GM19239 (cell line): ENCODE measurements at regions not wholly inside any gene's neighbourhood (a gene's known extent, or its start where the extent isn't known, plus 50 kb on each side); places are given as distances from the start of the nearest gene placed in this dataset.

Source experiments
- DNase-seq: peaks from one replicate; pipeline ENCODE4 v3.0.0; 2011; ENCODE audit warnings: low spot score; ENCODE audit not compliant: insufficient read length
- FAIRE-seq: peaks from 2 replicates; lab custom pipeline; 2011; peaks lifted over from hg19 to GRCh38; lab: Jason Lieb, UNC

GRCh38 chr1:29641921-29642320 is 405.6 kb downstream of the PTPRU start:
- DNase-seq: no peak
- no peak for FAIRE-seq

DNA sequence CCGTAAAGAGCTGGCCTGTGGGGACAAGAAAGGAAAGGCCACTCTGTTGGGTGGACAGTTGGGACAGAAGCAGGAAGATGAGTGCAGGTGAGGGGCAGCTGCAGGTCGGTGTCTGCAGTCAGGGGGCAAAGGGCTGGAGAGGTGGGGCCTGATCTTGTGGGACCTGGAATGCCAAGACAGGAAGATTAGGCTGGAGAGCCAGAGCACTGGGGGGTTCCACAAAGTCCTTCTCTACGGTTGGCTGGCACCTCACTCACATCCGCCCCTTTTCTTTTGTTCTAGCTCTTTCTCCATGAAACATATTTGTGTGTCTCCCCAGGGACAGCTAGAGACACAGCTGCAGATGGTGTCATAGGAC is 404.1 kb downstream of the PTPRU start:
- no peak for FAIRE-seq
- no peak for DNase-seq

DNA sequence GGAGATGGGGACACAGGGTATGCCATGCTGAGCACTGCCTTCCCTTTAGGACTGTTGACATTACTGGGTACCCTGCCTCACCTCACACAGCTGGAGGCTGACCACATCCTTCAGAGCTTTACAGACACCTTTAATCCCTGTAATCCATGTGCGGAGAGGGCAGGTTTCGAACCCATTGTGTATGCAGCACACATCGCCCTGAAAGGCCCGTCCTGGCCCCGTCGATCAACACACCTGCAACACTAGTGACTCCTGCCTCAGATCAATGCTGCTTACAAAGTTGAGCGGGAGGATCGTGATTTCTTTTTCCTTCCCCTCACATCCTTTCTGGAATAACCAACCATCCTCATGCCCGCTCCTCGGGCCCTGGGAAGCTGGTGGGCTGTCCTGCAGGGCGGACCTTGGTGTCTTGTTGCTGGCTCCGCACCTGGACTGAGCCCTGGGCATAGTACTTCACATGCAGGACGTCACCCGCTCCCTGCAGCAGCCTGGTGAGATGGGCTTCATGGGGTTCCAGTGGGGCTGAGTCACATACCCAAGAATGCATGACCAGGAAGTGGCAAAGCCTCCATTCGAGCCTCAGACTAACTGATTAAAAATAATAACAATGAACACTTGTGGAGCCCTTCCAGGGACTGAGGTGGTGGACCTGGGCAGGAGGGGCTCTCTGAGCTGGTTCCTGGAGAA is 403.6 kb downstream of the PTPRU start:
- DNase-seq (no peak), FAIRE-seq (no peak)

- no peak for FAIRE-seq
- DNase-seq: no peak
Observed at GRCh38 chr1:29639156-29639736, 402.9 kb downstream of the PTPRU start.

GRCh38 chr1:29638281-29638680 is 402.0 kb downstream of the PTPRU start:
- no peak for DNase-seq

GRCh38 chr1:29636936-29637335 is 400.6 kb downstream of the PTPRU start:
- no peak for FAIRE-seq
- DNase-seq: no peak

More at GRCh38 chr1:29638281-29638680, 402.0 kb downstream of the PTPRU start:
- no peak for FAIRE-seq

DNA sequence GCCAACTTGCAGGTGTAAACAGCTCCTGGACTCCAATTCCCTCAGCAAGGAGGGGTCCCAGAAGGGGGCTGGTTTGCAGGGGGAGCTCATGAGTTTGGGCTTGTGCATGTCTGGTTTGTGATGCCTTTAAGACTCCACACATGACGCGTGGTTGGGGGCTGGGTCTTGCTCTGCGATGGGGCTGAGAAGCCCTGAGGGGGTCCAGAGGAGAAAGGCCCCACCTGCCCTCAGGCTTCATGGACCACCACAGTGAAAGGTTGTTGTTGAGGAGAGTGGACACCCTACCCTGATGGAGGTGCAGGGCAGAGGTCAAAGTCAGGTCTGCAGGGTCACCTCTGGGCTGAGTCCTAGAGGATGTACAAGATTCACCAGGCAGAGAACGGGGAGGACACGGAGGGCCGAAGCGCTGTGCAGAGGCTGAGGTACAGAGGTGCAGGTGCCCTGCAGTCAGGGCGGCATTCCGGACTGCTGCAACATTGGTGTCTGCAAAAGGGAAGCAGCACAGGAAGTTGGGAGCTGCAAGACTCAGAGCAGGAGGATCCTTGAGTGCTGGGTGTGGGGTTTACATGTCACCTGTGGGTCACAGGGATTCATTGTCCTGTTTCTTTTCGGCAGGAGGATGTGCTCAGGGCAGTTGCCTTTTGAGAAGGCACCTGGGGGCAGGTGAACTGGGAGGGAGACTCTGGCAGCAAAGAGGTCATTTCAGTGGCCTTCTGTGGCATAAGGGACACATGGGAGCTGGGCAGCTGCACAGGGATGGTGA is 399.4 kb downstream of the PTPRU start:
- FAIRE-seq (no peak), DNase-seq (no peak)

DNA sequence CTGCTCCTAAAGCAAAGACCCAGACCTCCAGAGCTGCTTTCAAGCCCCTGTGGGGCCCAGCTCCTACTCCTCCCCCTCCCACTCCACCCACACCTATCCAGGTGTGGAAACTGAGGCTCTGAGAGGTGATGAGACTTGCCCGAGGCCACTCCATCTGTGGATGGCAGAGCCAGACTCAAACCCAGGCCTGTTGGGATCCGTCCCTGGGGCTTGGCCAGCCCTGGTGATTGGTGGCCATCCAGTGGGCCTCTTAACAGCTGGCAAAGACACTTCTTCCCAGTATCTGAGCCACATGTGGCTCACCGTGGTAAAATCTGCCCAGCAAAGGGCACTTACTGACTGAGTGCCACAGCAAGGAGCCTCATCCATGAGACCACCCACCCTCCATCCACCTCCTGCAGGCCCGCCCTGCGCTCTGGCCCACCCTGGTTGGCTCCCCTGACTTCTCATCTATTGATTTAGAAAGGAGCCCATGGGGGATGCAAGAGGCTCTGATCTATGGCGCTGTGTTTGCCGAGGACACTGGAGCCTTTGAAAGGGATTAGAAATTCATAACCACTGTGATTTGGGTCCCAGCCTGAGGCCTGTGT is 398.5 kb downstream of the PTPRU start:
- no peak for DNase-seq
- no peak for FAIRE-seq

DNA sequence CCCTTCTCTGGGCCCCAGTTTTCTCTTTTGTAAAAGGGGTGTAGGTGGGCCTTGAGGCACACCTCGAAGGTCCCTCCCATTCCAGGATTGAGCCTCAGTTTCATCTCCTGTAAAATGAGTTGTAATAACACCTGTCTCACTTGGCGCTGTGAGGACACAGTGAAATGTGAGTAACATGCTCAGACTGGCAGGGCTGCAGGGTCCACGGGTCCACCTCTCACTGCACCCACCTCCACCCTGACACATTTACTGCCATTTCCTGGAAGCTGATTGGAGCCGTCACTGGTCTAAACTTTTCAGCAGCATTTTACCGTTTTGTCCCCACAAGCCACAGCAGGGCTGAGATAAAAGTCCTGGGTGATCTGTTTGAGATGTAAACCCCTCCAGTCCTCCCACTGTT is 398.0 kb downstream of the PTPRU start:
- DNase-seq (no peak), FAIRE-seq (no peak)

- no peak for DNase-seq
- no peak for FAIRE-seq
Observed at GRCh38 chr1:29633771-29634170, 397.4 kb downstream of the PTPRU start.

GRCh38 chr1:29632806-29633615 is 396.7 kb downstream of the PTPRU start:
- DNase-seq (no peak), FAIRE-seq (no peak)

DNA sequence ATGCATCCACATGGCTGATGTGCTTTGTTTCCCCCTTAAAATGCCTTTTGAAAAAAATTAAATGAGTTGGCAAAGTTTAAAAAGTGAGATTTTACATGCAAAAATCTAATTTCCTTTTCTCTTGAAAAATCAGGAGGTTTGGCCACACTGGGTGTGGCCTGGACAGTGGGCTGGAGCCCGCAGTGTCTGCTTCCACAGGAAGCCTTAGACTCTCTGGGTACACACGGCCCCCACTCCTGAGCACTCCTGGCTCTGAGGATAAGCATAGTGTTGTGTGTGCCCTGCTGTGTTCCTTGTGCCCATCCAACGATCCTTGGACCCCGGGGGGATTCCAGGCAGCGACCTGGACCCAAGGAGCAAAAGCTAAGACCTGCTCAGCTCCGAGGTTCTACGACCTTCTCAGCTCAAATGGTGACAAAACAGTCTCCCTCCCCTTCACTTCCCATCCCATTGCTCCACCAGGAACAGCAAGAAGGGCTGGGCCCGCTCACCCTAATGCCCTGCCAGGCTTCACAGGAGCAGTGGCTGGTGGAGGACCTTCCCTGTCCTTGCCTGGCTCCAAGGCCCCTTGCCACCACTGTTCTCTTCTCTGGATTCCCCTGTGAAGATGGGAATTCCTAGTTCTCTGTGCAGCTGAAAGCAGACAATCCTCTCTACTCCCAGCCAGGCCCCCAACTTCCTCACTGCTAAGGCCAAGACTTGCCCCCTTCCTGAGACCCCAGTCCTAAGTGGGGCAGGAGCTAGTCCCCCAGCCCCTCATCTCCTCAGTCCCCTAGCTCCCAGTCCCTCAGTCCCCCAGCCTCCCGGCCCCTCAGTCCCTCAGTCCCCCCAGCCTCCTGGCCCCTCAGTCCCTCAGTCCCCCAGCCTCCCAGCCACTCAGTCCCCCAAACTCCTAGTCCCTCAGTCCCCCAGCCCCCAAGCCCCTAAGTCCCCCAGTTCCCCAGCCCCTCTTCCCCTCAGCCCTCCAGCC is 395.8 kb downstream of the PTPRU start:
- no peak for DNase-seq
- FAIRE-seq: no peak

GRCh38 chr1:29631361-29631760 is 395.0 kb downstream of the PTPRU start:
- FAIRE-seq (no peak), DNase-seq (no peak)

DNA sequence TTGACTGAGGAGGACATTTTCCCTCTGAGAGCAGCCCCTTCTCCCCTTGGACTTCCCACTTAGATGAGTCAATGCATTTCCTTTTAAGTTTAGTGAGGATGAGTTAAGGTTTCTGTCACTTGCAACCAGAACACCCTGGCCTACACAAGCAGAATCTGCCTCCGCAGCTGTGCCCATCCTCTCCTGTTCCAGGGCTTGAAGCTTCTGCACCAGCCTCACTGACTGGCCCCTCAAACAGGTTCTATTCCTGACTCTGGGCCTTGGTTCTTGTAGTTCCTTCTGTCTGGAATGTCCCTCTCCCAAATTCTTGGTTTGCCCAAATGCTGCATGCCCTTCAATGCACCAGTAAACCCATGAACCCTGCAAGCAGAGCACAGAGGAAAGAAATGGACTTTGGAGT is 394.4 kb downstream of the PTPRU start:
- DNase-seq: no peak

GRCh38 chr1:29629814-29630516 is 393.6 kb downstream of the PTPRU start:
- DNase-seq (no peak), FAIRE-seq (no peak)

More for the DNA sequence above, 394.4 kb downstream of the PTPRU start:
- FAIRE-seq: no peak

DNA sequence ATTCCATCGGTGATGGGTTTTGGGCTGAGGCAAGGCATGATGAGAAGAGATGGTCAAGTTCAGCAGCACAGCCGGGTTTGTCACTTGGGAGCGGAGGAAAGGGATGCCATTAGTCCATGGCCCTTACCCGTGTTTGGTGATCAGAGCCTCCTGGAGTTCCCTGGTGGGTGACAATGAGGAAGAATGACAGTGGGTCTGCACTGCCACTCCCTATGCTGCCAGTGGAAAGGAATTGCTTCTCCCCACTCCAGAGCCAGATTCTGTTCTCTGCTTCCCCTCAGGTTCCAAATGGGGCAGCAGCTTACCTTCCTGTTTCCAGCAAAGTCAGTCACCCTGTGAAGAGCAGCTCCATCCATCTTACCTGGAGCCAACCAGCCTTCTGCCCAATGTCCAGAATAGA is 393.1 kb downstream of the PTPRU start:
- FAIRE-seq (no peak), DNase-seq (no peak)

GRCh38 chr1:29628190-29628589 is 391.9 kb downstream of the PTPRU start:
- no peak for DNase-seq
- no peak for FAIRE-seq

DNA sequence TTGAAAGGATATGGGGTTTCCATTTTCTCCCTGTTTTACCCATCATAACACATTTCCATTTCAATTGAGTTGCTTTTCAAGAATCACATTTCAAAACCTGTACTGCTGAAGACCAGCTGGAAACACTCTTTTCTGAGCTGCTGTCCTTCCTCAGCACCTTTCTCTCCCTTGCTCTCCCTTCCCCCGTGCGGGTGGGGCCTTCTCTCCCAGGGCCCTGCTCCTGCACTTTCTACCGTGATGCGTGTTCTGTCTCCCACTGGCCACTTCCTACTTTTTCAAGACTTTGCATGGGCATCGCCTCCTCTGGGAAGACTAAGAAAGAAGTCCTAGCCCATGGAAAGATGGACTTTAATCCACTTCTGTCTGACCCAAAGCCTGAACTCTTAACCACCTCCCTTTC is 390.4 kb downstream of the PTPRU start:
- DNase-seq (no peak), FAIRE-seq (no peak)

DNA sequence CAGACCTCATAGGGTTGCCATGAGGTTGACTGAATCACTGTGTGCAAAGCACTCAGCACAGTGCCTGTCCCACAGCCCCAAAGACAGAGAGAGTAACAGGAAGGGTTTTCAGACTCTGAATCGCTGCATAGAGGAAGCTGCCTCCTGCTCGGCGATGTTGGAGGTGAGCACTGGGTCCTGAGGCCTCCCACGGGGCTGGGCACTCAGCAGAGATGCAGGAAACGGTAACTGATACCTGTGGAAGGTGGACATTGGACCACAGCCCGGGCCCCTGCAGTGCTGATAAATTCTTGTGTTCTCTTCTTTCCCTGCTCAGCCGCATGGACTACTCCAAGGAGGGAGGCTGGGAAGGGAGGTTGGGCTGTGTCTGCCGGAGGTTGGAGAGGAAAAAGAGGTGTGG is 389.7 kb downstream of the PTPRU start:
- DNase-seq (no peak), FAIRE-seq (no peak)
